OCI-LY1 (cell line): ENCODE measurements at regions not wholly inside any gene's neighbourhood (a gene's known extent, or its start where the extent isn't known, plus 50 kb on each side); places are given as distances from the start of the nearest gene placed in this dataset.

Experiments
- H2AFZ ChIP-seq: fragments of 200-600 bp; sonication (generic), shearing (Covaris generic); 2 replicates; pipeline ENCODE4 v1.6.0; 2014; ENCODE audit warnings: antibody characterized with exemption, mild to moderate bottlenecking, low read length
- H3F3A ChIP-seq: fragments of 200-600 bp; sonication (generic), shearing (Covaris generic); 2 replicates; pipeline ENCODE4 v1.6.0; 2014; ENCODE audit warnings: mild to moderate bottlenecking, antibody characterized with exemption, low read length, moderate library complexity; ENCODE audit not compliant: insufficient read depth
- H3K27ac ChIP-seq: fragments of 200-600 bp; sonication (generic); 2 replicates; pipeline ENCODE4 v1.5.1; 2014; ENCODE audit warnings: low read length, mixed run types, mild to moderate bottlenecking, low read depth; ENCODE audit not compliant: poor library complexity, severe bottlenecking
- H3K27me3 ChIP-seq: fragments of 200-600 bp; sonication (generic); 2 replicates; pipeline ENCODE4 v1.6.0; 2014; ENCODE audit warnings: antibody characterized with exemption, mild to moderate bottlenecking, low read length, moderate library complexity; ENCODE audit not compliant: insufficient read depth
- H3K36me3 ChIP-seq: fragments of 200-600 bp; sonication (generic); 2 replicates; pipeline ENCODE4 v1.6.1; 2014; ENCODE audit warnings: mild to moderate bottlenecking, antibody characterized with exemption, low read length, moderate library complexity, mixed read lengths; ENCODE audit not compliant: insufficient read depth
- H3K4me1 ChIP-seq: fragments of 200-600 bp; sonication (generic); 2 replicates; pipeline ENCODE4 v1.5.1; 2014; ENCODE audit warnings: mild to moderate bottlenecking, low read length, moderate library complexity; ENCODE audit not compliant: insufficient read depth, severe bottlenecking
- H3K4me2 ChIP-seq: fragments of 200-600 bp; sonication (generic), shearing (Covaris generic); 2 replicates; pipeline ENCODE4 v1.6.1; 2014; ENCODE audit warnings: low read length
- H3K4me3 ChIP-seq: fragments of 200-600 bp; sonication (generic); 2 replicates; pipeline ENCODE4 v1.5.1; 2014; ENCODE audit warnings: low read length, low read depth, mild to moderate bottlenecking, mixed read lengths; ENCODE audit not compliant: poor library complexity, severe bottlenecking
- H3K79me2 ChIP-seq: fragments of 200-600 bp; shearing (Covaris generic); 2 replicates; pipeline ENCODE4 v1.6.1; 2016; ENCODE audit warnings: mixed run types, low read length, mixed read lengths; ENCODE audit not compliant: insufficient read depth
- H3K9ac ChIP-seq: fragments of 200-600 bp; sonication (generic), shearing (Covaris generic); 2 replicates; pipeline ENCODE4 v1.6.1; 2014; ENCODE audit warnings: mild to moderate bottlenecking, low read length, mixed read lengths
- H3K9me2 ChIP-seq: fragments of 200-600 bp; sonication (generic), shearing (Covaris generic); 2 replicates; pipeline ENCODE4 v1.6.1; 2014; ENCODE audit warnings: low read depth, mild to moderate bottlenecking, low read length, mixed read lengths
- H3K9me3 ChIP-seq: fragments of 200-600 bp; shearing (Covaris generic); 2 replicates; pipeline ENCODE4 v1.6.1; 2014; ENCODE audit warnings: low read length, mixed read lengths
- H4K20me1 ChIP-seq: fragments of 200-600 bp; sonication (generic), shearing (Covaris generic); 2 replicates; pipeline ENCODE4 v1.6.0; 2016; ENCODE audit warnings: mild to moderate bottlenecking, low read length; ENCODE audit not compliant: insufficient read depth
- CTCF ChIP-seq: fragments of 200-600 bp; sonication (generic), shearing (Covaris generic); IDR thresholded peaks from 2 replicates; pipeline ENCODE4 v1.5.1; 2017; ENCODE audit warnings: mild to moderate bottlenecking, antibody characterized with exemption, low read length, moderate library complexity, mixed read lengths
- EZH2 ChIP-seq: fragments of 200-600 bp; sonication (generic), shearing (Covaris generic); IDR thresholded peaks from 2 replicates; pipeline ENCODE4 v1.8.0; 2017; ENCODE audit warnings: borderline replicate concordance, mixed run types, mild to moderate bottlenecking, antibody characterized with exemption, low read length, moderate library complexity, mixed read lengths

GRCh38 chr7:46930366-46930765, 651.5 kb downstream of the TNS3 start:
- no peak overlapping the region for H3K4me3 ChIP-seq
- no peak overlapping the region for H3K4me2 ChIP-seq
- no peak overlapping the region for H3K27ac ChIP-seq
- H3K79me2 ChIP-seq = no peaks in the 10 kb centered on the region
- no peaks in the 10 kb centered on the region for H3F3A ChIP-seq
- H4K20me1 ChIP-seq = no peaks in the 10 kb centered on the region
- TF ChIP-seq CTCF (no peak), EZH2 (no peak)
- H3K36me3 ChIP-seq = no peaks in the 10 kb centered on the region
- no peaks in the 10 kb centered on the region for H3K27me3 ChIP-seq
- H3K9me2 ChIP-seq = no peaks in the 10 kb centered on the region
- H3K4me1 ChIP-seq = no peaks in the 10 kb centered on the region
- no peak overlapping the region for H2AFZ ChIP-seq
- no peak overlapping the region for H3K9ac ChIP-seq
- H3K9me3 ChIP-seq = no peaks in the 10 kb centered on the region

- Histone ChIP-seq H4K20me1 (no peaks in the 10 kb centered on the region), H3K4me1 (no peaks in the 10 kb centered on the region), H3K27ac (no peak overlapping the region), H2AFZ (no peak overlapping the region), H3K9me2 (no peaks in the 10 kb centered on the region), H3K79me2 (no peaks in the 10 kb centered on the region), H3K36me3 (no peaks in the 10 kb centered on the region), H3F3A (no peaks in the 10 kb centered on the region), H3K9me3 (no peaks in the 10 kb centered on the region), H3K27me3 (no peaks in the 10 kb centered on the region), H3K4me2 (no peak overlapping the region), H3K4me3 (no peak overlapping the region), H3K9ac (no peak overlapping the region)
- TF ChIP-seq CTCF = no peak
- no peak for TF ChIP-seq EZH2
Measured at GRCh38 chr7:46929359-46929758, 652.6 kb downstream of the TNS3 start.

- Histone ChIP-seq H3K9me2 (no peaks in the 10 kb centered on the region), H3K4me2 (no peak overlapping the region), H3K36me3 (no peaks in the 10 kb centered on the region), H3K79me2 (no peaks in the 10 kb centered on the region), H3K27ac (no peak overlapping the region), H3K9ac (no peak overlapping the region), H3F3A (no peaks in the 10 kb centered on the region), H4K20me1 (no peaks in the 10 kb centered on the region), H3K4me3 (no peak overlapping the region), H3K27me3 (no peaks in the 10 kb centered on the region), H3K4me1 (no peaks in the 10 kb centered on the region), H2AFZ (no peak overlapping the region), H3K9me3 (no peaks in the 10 kb centered on the region)
- TF ChIP-seq EZH2 = no peak
- no peak for TF ChIP-seq CTCF
Measured at GRCh38 chr7:46928719-46929118, 653.2 kb downstream of the TNS3 start.
